ENCODE measurements at regions not wholly inside any gene's neighbourhood (a gene's known extent, or its start where the extent isn't known, plus 50 kb on each side); places are given as distances from the start of the nearest gene placed in this dataset.

DNA sequence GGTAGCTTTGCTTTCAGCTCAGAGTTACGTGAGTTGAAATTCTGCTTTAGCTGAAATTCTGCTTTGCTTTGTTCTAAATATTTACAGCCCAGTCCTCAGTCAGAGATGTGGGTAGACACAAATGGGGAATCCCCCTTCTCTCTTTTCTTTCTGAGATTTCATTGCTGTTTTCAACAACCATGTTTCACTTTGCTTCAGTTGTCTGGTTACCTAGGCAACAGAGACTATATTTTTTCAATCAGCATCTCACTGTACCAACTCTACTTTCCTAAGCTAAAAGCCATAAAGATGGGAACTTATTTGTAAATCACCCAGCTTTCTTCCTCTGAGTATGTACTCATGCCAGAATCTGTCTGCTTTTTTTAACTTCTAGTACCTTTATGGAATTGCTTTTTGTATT, 509.0 kb downstream of the OLFM4 start:
- no peak for DNase-seq

- DNase-seq, result no peak
These were observed 516.8 kb downstream of the OLFM4 start for GRCh38 chr13:53545340-53545941.

DNA sequence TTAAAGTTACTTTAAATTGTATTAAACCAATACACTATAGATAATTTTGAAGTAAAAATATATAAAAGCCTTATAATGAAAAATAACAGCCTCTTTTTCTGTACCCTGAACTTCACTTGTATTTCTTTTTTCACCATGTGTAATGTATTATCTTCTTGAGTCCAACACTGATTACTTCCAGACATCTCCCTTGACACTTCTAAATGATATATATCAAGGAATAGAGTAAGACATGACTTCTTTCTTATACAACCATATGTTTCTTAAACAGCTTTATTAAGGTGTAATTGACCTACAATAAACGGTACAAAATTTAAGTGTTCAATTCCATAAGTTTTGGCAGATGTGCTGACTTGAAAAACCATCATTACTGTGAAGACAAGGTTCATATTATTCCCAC, 531.9 kb downstream of the OLFM4 start:
- no peak for DNase-seq

- DNase-seq, result no peak
These were observed 533.8 kb downstream of the OLFM4 start for GRCh38 chr13:53562419-53562818.

DNA sequence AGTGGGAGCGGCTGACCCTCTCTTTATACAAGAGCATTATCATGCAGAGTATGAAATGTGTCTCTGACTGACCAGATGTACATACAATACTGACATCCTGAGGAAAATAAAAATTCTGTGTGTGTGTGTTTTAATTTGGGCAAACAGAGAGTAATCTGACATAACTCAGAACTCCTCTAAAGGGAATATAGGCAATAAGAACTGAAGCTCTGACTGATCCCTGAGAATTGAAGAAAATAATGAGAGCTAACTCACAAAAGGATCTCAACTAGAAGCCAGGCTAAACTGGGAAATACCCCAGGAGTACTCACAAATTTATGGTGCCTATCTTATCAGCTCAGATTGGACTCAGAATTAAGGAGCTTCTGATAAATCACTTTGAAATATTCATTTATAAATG, 539.9 kb downstream of the OLFM4 start:
- no peak for DNase-seq

GRCh38 chr13:53569453-53569852, 540.8 kb downstream of the OLFM4 start:
- no peak for DNase-seq

DNA sequence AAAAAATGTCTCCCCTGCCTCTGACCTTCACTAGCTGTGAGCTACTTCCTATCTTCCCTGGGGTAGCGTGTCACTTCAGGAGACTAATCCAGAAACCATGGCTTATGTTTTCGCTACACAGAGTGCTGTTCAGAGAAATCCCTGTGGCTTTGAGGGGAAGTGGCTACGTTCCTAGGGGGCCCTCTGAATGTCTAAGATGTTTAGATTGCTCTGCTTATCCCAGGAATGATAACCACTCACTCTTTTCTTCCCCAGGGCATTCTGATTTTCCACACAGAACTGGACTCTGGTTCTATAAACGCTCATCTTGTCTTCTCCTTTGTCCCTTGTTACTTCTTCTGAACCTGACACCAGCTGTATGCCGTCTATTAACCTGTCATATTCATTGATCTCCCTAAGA, 572.5 kb downstream of the OLFM4 start:
- no peak for DNase-seq

GRCh38 chr13:53605326-53605725, 576.7 kb downstream of the OLFM4 start:
- no peak for DNase-seq

DNA sequence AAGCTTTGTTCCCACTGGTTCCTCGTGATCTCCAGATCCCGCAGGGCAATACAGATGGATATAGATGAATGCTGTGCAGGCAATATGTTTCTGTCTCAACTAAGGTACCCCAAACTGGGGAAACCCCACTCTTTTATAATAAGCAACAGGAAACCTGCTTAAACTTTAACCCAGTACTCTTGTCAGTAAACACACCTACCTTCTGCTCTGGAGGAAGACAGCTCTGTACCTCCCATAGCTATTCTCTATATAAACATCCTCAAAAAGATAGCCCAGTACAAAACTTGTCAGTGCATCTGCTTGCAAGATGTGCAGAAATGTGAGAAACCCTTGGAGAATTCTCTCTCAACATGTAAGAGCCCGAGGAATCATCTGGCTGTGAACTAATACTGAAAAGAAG, 583.6 kb downstream of the OLFM4 start:
- no peak for DNase-seq

DNA sequence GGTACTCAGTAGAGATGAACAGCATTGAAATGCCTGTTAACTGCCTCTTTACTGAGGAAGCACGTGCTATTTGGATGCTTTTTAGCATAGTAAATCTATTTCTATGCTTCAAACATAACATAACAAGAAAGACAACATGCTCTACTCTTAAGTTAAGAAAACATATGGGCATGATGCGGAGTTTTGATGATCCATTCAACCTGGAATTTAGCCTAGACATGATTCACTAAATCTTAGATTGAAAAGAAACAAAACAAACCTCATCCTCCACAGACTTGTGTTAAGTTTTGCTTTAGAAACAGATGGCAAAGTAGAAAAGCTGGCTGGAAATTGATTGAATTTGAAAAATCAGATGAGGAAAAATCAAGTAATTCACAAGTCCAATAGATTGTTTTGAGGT, 593.8 kb downstream of the OLFM4 start:
- no peak for DNase-seq

GRCh38 chr13:53623146-53623545, 594.5 kb downstream of the OLFM4 start:
- DNase-seq, result no peak

DNA sequence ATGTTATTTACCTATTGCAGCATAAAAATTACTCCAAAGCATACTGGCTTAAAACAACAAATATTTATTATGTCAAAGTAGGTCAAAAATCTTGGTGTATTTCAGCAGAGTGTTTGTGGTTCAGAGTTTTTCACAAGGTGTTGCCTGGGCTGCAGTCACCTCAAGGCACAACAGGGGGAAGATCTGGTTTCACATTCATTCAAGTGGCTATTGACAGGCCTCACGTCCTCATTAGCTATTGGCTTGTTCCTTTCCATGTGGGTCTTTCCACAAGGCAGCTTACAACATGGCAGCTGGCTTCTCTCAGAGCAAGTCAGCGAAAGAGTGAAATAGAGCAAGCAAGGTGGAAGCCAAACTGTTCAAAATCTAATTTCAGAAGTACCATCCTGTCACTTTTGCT, 602.9 kb downstream of the OLFM4 start:
- no peak for DNase-seq

DNA sequence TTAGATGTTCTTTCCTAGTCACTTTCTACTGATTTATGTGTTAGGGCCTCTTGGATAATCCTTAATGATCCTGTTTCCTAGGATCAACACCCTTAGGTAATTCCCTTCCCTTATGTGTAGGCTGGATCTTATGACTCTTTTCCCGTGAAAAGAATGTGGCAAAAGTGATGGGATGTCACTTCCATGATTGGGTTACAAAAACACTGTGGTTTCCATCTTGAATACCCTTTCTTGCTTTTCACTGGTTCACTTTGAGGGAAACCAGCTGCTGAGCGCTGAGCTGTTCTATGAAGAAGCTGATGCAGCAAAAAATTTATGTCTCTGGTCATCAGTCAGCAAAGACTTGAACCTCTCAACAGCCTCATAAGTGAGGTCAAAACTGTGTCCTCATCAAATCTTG, 609.4 kb downstream of the OLFM4 start:
- DNase-seq, result no peak

DNA sequence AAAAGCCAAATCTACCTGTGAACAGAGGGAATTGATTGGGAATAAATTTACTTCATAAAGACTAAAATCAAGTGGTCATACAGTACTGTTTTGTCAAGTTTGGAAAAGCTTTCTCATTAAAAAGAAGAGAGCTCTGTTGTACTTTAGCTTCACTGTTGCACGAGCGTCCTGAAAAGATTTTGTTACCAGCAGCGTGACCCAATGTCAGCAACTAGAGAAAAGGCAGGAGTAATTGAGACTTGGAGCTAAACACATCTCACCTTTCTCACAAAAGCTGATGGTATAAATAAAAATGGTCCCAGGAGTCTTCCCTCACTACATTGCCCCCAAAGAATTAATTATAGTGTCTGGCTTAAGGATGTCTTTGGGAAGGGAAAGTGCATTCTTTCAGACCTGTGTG, 613.7 kb downstream of the OLFM4 start:
- DNase-seq, result no peak

- no peak for DNase-seq
These were observed 620.1 kb downstream of the OLFM4 start for GRCh38 chr13:53648673-53649072.

GRCh38 chr13:53672005-53672404, 643.4 kb downstream of the OLFM4 start:
- DNase-seq, result no peak

- DNase-seq, result no peak
These were observed 654.5 kb downstream of the OLFM4 start for GRCh38 chr13:53683146-53683545.

DNA sequence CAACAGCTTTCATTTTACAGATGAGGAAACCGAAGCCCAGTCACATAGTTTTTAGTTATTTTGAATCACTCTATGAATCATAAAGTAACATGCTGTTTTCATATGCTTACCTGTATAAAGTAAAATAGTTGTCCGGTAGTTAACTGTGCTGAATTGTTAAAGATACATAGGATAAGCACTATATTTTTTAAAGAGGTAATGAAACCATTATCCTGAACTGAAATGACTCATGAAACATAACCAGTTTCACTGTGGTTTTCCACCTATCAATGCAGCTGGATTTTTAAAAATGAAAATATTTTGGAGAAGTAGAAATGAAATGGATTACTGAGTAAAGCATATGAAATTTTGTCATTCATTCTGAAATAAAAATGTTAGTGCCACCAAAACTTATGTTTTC, 655.0 kb downstream of the OLFM4 start:
- DNase-seq, result no peak

DNA sequence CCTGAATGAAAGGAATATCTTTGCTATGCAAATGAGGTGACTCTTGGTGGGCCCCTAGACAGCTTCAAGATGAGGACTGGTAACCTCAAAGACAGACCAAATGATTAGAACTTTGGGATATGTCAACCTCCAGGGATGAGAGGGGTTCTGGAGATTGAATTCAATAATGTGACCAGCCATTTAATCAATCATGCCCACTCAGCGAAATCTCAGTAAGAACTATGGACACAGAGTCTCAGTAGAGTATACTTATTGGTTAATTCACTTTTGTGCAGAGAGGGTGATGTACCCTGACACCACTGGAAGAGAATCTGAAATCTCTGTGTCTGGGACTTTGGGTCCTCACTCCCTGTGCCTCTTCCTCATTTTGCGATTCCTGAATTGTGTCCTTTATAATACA, 662.8 kb downstream of the OLFM4 start:
- DNase-seq, result no peak

- DNase-seq, result no peak
These were observed 666.4 kb downstream of the OLFM4 start for GRCh38 chr13:53694814-53695532.

- DNase-seq, result no peak
These were observed 674.9 kb downstream of the OLFM4 start for GRCh38 chr13:53703371-53704080.

DNA sequence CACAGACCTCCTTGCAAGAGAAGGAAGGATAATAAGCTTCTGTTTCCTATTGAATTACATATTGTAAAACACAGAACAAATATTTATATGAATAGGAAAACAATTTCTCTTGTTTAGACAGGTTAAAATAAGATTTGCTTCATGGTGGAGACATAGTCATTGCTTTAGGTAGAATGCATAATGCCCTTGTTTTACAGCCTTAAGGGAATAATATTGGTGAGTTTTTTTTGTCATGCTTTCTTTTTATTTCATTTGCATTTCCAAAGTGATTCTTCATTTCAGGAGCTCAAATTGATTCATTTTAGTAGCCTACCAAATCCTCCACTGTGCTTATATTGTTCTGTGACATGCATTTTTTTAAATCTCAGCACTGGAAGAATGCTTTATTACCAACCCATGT, 690.7 kb downstream of the OLFM4 start:
- no peak for DNase-seq

DNA sequence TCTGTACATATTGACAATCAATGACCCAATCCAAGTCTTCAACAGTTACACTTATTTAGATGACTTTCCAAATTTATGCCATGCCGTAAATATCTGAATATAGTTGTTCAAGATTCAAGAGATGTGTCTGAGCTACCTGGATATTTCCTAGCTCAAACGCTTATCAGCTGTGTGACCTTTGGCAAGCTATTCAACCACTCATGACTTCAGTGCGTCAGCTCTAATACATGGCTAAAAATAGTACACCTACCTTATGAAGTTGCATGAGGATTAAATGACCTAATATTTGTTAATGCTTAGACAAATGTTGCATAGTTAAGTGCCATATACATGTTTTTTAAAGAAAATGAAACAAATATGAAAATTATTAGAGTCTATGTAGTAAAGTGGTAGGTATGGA, 704.1 kb downstream of the OLFM4 start:
- DNase-seq, result no peak

- no peak for DNase-seq
These were observed 715.3 kb downstream of the OLFM4 start for GRCh38 chr13:53743906-53744305.

All from CD4-positive, alpha-beta T cell treated with Interleukin-4 for 1 hour (primary cell).